ENCODE measurements at regions not wholly inside any gene's neighbourhood (a gene's known extent, or its start where the extent isn't known, plus 50 kb on each side); places are given as distances from the start of the nearest gene placed in this dataset.

- no peak for DNase-seq
Observed at GRCh38 chr5:159826351-159827214, 89.7 kb upstream of the ADRA1B start.

GRCh38 chr5:159827861-159828260, 88.4 kb upstream of the ADRA1B start:
- DNase-seq, result no peak

- no peak for DNase-seq
Observed at GRCh38 chr5:159832073-159832472, 84.2 kb upstream of the ADRA1B start.

GRCh38 chr5:159833088-159833487, 83.2 kb upstream of the ADRA1B start:
- DNase-seq, result no peak

GRCh38 chr5:159833846-159834245, 82.4 kb upstream of the ADRA1B start:
- no peak for DNase-seq

GRCh38 chr5:159835548-159835947, 80.7 kb upstream of the ADRA1B start:
- DNase-seq, result no peak

GRCh38 chr5:159836691-159837090, 79.6 kb upstream of the ADRA1B start:
- no peak for DNase-seq

GRCh38 chr5:159837860-159838259, 78.4 kb upstream of the ADRA1B start:
- DNase-seq, result no peak

- DNase-seq, result no peak
Observed at GRCh38 chr5:159838551-159839222, 77.6 kb upstream of the ADRA1B start.

GRCh38 chr5:159844267-159845121, 71.8 kb upstream of the ADRA1B start:
- DNase-seq, result no peak

- DNase-seq, result no peak
Observed at GRCh38 chr5:159849437-159850083, 66.7 kb upstream of the ADRA1B start.

GRCh38 chr5:159850160-159850559, 66.1 kb upstream of the ADRA1B start:
- DNase-seq, result no peak

GRCh38 chr5:159851053-159851452, 65.2 kb upstream of the ADRA1B start:
- no peak for DNase-seq

GRCh38 chr5:159854916-159855315, 61.4 kb upstream of the ADRA1B start:
- no peak for DNase-seq

- no peak for DNase-seq
Observed at GRCh38 chr5:159855476-159856191, 60.6 kb upstream of the ADRA1B start.

GRCh38 chr5:159858871-159859270, 57.4 kb upstream of the ADRA1B start:
- DNase-seq, result no peak

- DNase-seq, result no peak
Observed at GRCh38 chr5:159861086-159861485, 55.2 kb upstream of the ADRA1B start.

GRCh38 chr5:159864885-159865691, 51.2 kb upstream of the ADRA1B start:
- no peak for DNase-seq

- no peak for DNase-seq
Observed at GRCh38 chr5:159866093-159866492, 50.2 kb upstream of the ADRA1B start.

Measured in activated CD4-positive, alpha-beta T cell treated with anti-CD3 and anti-CD28 coated beads for 48 hours (primary cell).